ENCODE measurements at regions not wholly inside any gene's neighbourhood (a gene's known extent, or its start where the extent isn't known, plus 50 kb on each side); places are given as distances from the start of the nearest gene placed in this dataset.

DNA sequence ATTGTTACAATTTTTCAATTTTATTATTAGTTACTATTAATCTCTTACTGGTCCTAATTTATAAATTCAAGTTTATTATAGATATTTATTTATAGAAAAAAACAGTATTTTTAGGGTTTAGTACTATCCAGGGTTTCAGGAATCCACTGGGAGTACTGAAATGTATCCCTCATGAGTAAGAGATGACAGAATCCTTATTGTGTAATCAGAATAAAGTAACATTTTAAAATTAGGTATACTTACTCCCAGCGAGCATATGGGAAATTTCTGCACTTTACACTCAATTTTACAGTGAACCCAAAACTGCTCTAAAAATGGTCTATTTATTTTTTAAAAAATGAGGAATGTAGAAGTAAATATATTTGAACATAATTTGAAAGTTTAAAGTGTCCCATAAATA lies 202.7 kb downstream of the CGGBP1 start:
- ChIA-PET POLR2A (no interaction called here), CTCF (ENCODE audit: low intra/inter-chr PET ratio) (no interaction called here)
- in situ Hi-C loops (cut with MboI) (no loop called here), intact Hi-C loops (cut with micrococcal nuclease) (no loop called here)
- H3K9me3 ChIP-seq (replicated peaks; ENCODE audit: control insufficient read depth, insufficient read depth, low read depth, low read length), result no peaks in the 10 kb centered on the region
- H3K4me1 ChIP-seq (replicated peaks in 1 of 2; ENCODE audit: control insufficient read depth in 2 of 2, insufficient read depth in 2 of 2, low read length in 2 of 2), result no peaks in the 10 kb centered on the region
- H3K27me3 ChIP-seq (ENCODE audit: control insufficient read depth in 2 of 2, insufficient read depth in 2 of 2, low read length in 2 of 2), result no peaks in the 10 kb centered on the region
- no peak overlapping the region for H3K27ac ChIP-seq (ENCODE audit: extremely low read depth, low read depth, low read length)
- peaks cover 35% of the 10 kb centered on the region for H3K79me2 ChIP-seq (ENCODE audit: control insufficient read depth, insufficient read depth, low read length)
- FAIRE-seq, result no peak
- H4K20me1 ChIP-seq (replicated peaks; ENCODE audit: control insufficient read depth, insufficient read depth, low read length), result no peaks in the 10 kb centered on the region
- 93% methylated on average over 1 of the region's 1 CpG for WGBS (ENCODE audit: insufficient coverage, low coverage, missing lambda C conversion rate)
- no peak for DNase-seq (ENCODE audit: extremely low read depth in 1 of 4, low spot score in 3 of 4)
- no peak for ATAC-seq
- BruUV-seq (replicated peaks), result no TSS peak
- no peak overlapping the region for H2AFZ ChIP-seq (ENCODE audit: low read depth, low read length)
- no peak overlapping the region for H3K4me3 ChIP-seq
- TF ChIP-seq HDAC2 (IDR thresholded peaks at IDR 0.05), result no peak
- TF ChIP-seq SAP30 (IDR thresholded peaks at IDR 0.05; ENCODE audit: borderline replicate concordance, insufficient read depth, low read depth, low read length, poor library complexity, severe bottlenecking), result no peak
- no peak for TF ChIP-seq NFYB (IDR thresholded peaks at IDR 0.05; ENCODE audit: extremely low read depth, insufficient read length)
- TF ChIP-seq ZNF197 (CRISPR knock-in tag; IDR thresholded peaks at IDR 0.05; ENCODE audit: low read depth), result no peak
- no peak for TF ChIP-seq ZNF589 (CRISPR knock-in tag; IDR thresholded peaks at IDR 0.05; ENCODE audit: low read depth)
- TF ChIP-seq, protein P1, sequence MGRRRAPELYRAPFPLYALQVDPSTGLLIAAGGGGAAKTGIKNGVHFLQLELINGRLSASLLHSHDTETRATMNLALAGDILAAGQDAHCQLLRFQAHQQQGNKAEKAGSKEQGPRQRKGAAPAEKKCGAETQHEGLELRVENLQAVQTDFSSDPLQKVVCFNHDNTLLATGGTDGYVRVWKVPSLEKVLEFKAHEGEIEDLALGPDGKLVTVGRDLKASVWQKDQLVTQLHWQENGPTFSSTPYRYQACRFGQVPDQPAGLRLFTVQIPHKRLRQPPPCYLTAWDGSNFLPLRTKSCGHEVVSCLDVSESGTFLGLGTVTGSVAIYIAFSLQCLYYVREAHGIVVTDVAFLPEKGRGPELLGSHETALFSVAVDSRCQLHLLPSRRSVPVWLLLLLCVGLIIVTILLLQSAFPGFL (CRISPR knock-in tag; IDR thresholded peaks at IDR 0.05), result no peak
- no peak for TF ChIP-seq BRF1 (IDR thresholded peaks at IDR 0.05; ENCODE audit: borderline replicate concordance, extremely low read depth, insufficient read length)
- TF ChIP-seq HDAC1 (IDR thresholded peaks at IDR 0.05), result no peak
- TF ChIP-seq, protein P2, sequence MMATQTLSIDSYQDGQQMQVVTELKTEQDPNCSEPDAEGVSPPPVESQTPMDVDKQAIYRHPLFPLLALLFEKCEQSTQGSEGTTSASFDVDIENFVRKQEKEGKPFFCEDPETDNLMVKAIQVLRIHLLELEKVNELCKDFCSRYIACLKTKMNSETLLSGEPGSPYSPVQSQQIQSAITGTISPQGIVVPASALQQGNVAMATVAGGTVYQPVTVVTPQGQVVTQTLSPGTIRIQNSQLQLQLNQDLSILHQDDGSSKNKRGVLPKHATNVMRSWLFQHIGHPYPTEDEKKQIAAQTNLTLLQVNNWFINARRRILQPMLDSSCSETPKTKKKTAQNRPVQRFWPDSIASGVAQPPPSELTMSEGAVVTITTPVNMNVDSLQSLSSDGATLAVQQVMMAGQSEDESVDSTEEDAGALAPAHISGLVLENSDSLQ (IDR thresholded peaks at IDR 0.05), result no peak
- no peak overlapping the region for H3K9ac ChIP-seq (ENCODE audit: insufficient read depth in 1 of 2, low read depth in 2 of 2, low read length in 2 of 2)
- no peaks in the 10 kb centered on the region for H3K9me1 ChIP-seq (ENCODE audit: control insufficient read depth, insufficient read depth, low read length)
- H3K36me3 ChIP-seq (ENCODE audit: control insufficient read depth, insufficient read depth, low read length), result peaks cover 12% of the 10 kb centered on the region; the same call in 1 of the 3 replicates
- H3K4me2 ChIP-seq (ENCODE audit: insufficient read depth, low read length), result no peak overlapping the region
